ENCODE measurements at regions not wholly inside any gene's neighbourhood (a gene's known extent, or its start where the extent isn't known, plus 50 kb on each side); places are given as distances from the start of the nearest gene placed in this dataset.

- no peak for DNase-seq (ENCODE audit: low spot score)
- intact Hi-C loops (cut with DNase I), result no loop called here
Observed at GRCh38 chr1:69506721-69507120, 61.0 kb upstream of the LRRC7 start.

- DNase-seq (ENCODE audit: low spot score), result no peak
- intact Hi-C loops (cut with DNase I), result no loop called here
Observed at GRCh38 chr1:69510026-69510425, 57.7 kb upstream of the LRRC7 start.

DNA sequence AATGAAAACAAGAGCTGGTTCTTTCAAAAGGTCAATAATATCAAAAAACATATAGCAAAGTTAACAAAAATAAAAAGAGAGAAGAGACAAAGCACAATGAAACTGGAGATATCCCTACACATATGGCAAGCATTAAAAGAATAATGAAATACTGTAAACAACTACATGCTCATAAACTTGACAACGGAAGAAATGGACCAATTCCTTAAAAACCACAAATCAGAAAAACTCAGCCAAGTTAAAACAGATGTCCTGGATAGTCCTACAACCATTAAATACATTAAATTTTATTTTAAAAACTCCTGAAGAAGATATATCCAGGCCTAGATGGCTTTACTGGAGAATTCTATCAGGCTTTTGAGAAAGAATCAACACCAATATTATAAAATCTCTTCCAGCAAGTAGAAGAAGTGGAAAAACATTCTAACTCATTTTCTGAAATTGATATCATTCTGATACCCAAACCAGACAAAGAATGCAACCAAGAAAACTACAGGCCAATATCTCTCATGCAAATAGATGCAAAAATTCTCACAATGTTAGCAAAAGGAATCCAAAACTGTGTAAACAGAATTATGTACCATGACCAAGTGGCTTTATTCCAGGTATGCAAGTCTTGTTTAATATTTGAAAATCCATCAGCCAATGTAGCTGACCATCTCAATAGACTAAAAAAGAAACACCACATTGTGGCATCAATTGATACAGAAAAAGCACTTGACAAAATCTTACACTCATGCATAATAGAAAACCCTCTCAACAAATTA lies 56.1 kb upstream of the LRRC7 start:
- intact Hi-C loops (cut with DNase I), result no loop called here
- no peak for DNase-seq (ENCODE audit: low spot score)

DNA sequence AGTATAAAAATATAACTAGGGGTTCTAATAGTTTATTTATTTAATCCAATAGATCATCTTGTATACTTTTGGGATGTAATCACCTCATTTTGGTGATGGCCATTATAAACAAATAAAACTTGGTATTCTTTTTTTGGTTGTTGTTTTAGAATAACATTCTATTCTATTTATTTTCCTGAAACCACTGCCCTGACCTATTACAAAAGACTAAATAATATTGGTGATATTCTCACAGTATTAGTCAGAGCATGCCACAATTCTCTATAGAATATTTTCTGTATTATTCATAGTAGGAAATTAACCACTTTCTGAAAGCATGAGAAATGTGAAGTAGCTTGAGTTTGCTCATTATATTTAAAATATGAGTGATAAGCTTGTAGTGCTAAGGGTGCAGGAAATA lies 54.1 kb upstream of the LRRC7 start:
- intact Hi-C loops (cut with DNase I), result no loop called here
- DNase-seq (ENCODE audit: low spot score), result no peak

All from cardiac septum (tissue), 1 donor.